ENCODE measurements at regions not wholly inside any gene's neighbourhood (a gene's known extent, or its start where the extent isn't known, plus 50 kb on each side); places are given as distances from the start of the nearest gene placed in this dataset.

DNA sequence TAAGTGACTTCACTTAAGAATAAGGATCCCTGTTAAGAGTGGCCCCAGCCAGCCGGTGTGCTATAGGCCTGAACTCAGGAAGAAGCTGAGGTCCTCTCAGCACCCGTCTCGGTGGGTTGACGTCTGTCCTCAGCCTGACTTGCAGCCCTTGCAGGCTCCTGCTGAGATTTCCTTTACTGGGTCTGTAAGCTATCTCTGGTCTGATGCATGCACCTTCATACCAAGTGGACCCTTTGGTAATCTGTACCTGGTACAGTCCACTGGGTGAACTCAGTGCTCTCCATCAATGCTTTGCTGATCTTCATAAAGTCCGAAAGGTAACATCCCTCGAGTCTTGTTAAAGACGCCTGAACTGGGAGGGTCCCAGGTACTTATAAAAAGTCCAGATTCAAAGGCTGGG lies 212.0 kb upstream of the PPP2R3A start:
- TF ChIP-seq, protein P1, sequence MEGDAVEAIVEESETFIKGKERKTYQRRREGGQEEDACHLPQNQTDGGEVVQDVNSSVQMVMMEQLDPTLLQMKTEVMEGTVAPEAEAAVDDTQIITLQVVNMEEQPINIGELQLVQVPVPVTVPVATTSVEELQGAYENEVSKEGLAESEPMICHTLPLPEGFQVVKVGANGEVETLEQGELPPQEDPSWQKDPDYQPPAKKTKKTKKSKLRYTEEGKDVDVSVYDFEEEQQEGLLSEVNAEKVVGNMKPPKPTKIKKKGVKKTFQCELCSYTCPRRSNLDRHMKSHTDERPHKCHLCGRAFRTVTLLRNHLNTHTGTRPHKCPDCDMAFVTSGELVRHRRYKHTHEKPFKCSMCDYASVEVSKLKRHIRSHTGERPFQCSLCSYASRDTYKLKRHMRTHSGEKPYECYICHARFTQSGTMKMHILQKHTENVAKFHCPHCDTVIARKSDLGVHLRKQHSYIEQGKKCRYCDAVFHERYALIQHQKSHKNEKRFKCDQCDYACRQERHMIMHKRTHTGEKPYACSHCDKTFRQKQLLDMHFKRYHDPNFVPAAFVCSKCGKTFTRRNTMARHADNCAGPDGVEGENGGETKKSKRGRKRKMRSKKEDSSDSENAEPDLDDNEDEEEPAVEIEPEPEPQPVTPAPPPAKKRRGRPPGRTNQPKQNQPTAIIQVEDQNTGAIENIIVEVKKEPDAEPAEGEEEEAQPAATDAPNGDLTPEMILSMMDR (IDR thresholded peaks at IDR 0.05) = no peak
- no peak for TF ChIP-seq POLR2A (IDR thresholded peaks at IDR 0.05)
